Panc1 (cell line): ENCODE measurements at regions not wholly inside any gene's neighbourhood (a gene's known extent, or its start where the extent isn't known, plus 50 kb on each side); places are given as distances from the start of the nearest gene placed in this dataset.

Experiments
- ATAC-seq: fragments of 200-7000 bp; cut with Tn5 transposase; 2 replicates; pipeline ENCODE4 v1.9.1; 2020; ENCODE audit warnings: mild to moderate bottlenecking, moderate library complexity
- BruUV-seq: library from RNA; stranded (reverse); fragments of 400-500 nt; replicated peaks from 2 replicates; lab custom pipeline; 2021; lab: Mats Ljungman, UMichigan
- CTCF ChIA-PET: fragments of 300-600 bp; sonication (Branson Sonifier 250); formaldehyde crosslinking; loops from one replicate; lab custom pipeline; 2022; ENCODE audit warnings: antibody characterized with exemption; lab: Charles Lee
- POLR2A ChIA-PET: fragments of 300-600 bp; sonication (Branson Sonifier 250); formaldehyde crosslinking; loops from one replicate; lab custom pipeline; 2022; ENCODE audit warnings: antibody characterized with exemption; lab: Charles Lee
- DNase-seq: peaks from one replicate; pipeline ENCODE4 v3.0.0-alpha.2; 2010; ENCODE audit warnings: low read depth, low spot score
- H3K27ac ChIP-seq: 2 replicates; pipeline ENCODE4 v1.5.1; 2011; ENCODE audit warnings: mild to moderate bottlenecking, low read length, inconsistent platforms
- H3K27me3 ChIP-seq: fragments of 200-500 bp; sonication (Bioruptor generic); 2 replicates; pipeline ENCODE4 v1.6.0; 2014; ENCODE audit warnings: low read length, inconsistent platforms; ENCODE audit not compliant: control insufficient read depth, insufficient read depth
- H3K36me3 ChIP-seq: fragments of 200-500 bp; sonication (Bioruptor generic); 2 replicates; pipeline ENCODE4 v1.5.1; 2014; ENCODE audit warnings: inconsistent platforms, mild to moderate bottlenecking, low read length, moderate library complexity; ENCODE audit not compliant: control insufficient read depth, insufficient read depth
- H3K4me1 ChIP-seq: 2 replicates; pipeline ENCODE4 v1.5.1; 2011; ENCODE audit warnings: inconsistent platforms, mild to moderate bottlenecking, low read length, moderate library complexity; ENCODE audit not compliant: control insufficient read depth, insufficient read depth
- H3K4me3 ChIP-seq, 2 experiments: 2 replicates each; pipeline ENCODE4 v1.5.1; 2011 to 2012; ENCODE audit warnings: low read depth in 2 of 2, low read length in 2 of 2, mild to moderate bottlenecking in 2 of 2, inconsistent platforms in 1 of 2, moderate library complexity in 1 of 2
- H3K9me3 ChIP-seq: fragments of 200-500 bp; sonication (Bioruptor generic); 2 replicates; pipeline ENCODE4 v1.5.1; 2014; ENCODE audit warnings: low read depth, mild to moderate bottlenecking, inconsistent platforms, low read length, moderate library complexity; ENCODE audit not compliant: control insufficient read depth, insufficient read depth
- POLR2AphosphoS5 ChIP-seq: IDR thresholded peaks from 2 replicates; pipeline ENCODE4 v1.6.1; 2012; ENCODE audit warnings: mild to moderate bottlenecking, low read depth, low read length, moderate library complexity
- SIN3A ChIP-seq: IDR thresholded peaks from 2 replicates; pipeline ENCODE4 v1.6.1; 2012; ENCODE audit warnings: low read depth, mild to moderate bottlenecking, low read length, moderate library complexity, borderline replicate concordance; ENCODE audit not compliant: insufficient read depth
- TCF7L2 ChIP-seq: IDR thresholded peaks from 2 replicates; pipeline ENCODE4 v1.6.1; 2011; ENCODE audit warnings: mild to moderate bottlenecking, low read depth, low read length, inconsistent platforms
- in situ Hi-C: cut with HindIII; loops from 2 replicates; pipeline ENCODE4 v1.10.0; 2016; ENCODE audit warnings: low sequenced_read_pairs, low pct_unique_long_range_greater_than_20kb
- intact Hi-C: fragments of 100-400 bp; cut with micrococcal nuclease; formaldehyde crosslinking; loops from one replicate; pipeline ENCODE4 v1.10.0; 2022; ENCODE audit not compliant: unreplicated experiment
- TF ChIP-seq, protein P1 (sequence below), 2 experiments: IDR thresholded peaks; 2 replicates each; pipeline ENCODE4 v1.6.1; 2011 to 2012; ENCODE audit warnings: low read depth in 2 of 2, control low read depth in 1 of 2, low read length in 1 of 2, mild to moderate bottlenecking in 1 of 2, moderate library complexity in 1 of 2; ENCODE audit not compliant: insufficient read depth in 1 of 2
- TF ChIP-seq, protein P2 (sequence below): fragments of 450-650 bp; IDR thresholded peaks from 2 replicates; pipeline ENCODE4 v1.5.1; 2017; ENCODE audit warnings: mild to moderate bottlenecking

DNA sequence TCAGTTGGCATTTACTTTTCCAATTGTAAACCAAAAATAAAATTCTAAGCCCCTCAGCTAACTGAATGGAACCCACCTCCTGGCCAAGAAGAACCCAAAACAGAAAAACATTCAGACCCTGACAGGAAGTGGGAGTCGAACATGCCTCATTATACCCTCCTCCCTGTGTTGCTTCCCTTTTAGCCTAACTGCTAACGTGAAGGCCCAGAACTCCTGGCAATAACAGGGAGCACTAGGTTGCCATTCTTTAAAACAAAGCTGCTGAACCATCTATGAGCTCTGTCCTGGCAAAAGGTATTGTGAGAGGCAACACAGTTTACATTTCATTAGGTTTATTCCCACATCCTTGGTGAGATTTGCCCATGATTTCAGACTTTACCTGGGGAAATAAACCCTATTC is 481.4 kb downstream of the CHSY3 start:
- in situ Hi-C loops (no loop called here), intact Hi-C loops (no loop called here)
- CTCF ChIA-PET = no interaction called here
- no peaks in the 10 kb centered on the region for H3K4me1 ChIP-seq
- H3K36me3 ChIP-seq = no peaks in the 10 kb centered on the region
- H3K27ac ChIP-seq = no peak overlapping the region
- BruUV-seq = no TSS peak
- DNase-seq = no peak
- TF ChIP-seq SIN3A (no peak), TCF7L2 (no peak), POLR2AphosphoS5 (no peak)
- TF ChIP-seq, protein P1, sequence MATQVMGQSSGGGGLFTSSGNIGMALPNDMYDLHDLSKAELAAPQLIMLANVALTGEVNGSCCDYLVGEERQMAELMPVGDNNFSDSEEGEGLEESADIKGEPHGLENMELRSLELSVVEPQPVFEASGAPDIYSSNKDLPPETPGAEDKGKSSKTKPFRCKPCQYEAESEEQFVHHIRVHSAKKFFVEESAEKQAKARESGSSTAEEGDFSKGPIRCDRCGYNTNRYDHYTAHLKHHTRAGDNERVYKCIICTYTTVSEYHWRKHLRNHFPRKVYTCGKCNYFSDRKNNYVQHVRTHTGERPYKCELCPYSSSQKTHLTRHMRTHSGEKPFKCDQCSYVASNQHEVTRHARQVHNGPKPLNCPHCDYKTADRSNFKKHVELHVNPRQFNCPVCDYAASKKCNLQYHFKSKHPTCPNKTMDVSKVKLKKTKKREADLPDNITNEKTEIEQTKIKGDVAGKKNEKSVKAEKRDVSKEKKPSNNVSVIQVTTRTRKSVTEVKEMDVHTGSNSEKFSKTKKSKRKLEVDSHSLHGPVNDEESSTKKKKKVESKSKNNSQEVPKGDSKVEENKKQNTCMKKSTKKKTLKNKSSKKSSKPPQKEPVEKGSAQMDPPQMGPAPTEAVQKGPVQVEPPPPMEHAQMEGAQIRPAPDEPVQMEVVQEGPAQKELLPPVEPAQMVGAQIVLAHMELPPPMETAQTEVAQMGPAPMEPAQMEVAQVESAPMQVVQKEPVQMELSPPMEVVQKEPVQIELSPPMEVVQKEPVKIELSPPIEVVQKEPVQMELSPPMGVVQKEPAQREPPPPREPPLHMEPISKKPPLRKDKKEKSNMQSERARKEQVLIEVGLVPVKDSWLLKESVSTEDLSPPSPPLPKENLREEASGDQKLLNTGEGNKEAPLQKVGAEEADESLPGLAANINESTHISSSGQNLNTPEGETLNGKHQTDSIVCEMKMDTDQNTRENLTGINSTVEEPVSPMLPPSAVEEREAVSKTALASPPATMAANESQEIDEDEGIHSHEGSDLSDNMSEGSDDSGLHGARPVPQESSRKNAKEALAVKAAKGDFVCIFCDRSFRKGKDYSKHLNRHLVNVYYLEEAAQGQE (IDR thresholded peaks at IDR 0.05; ENCODE audit: insufficient read depth in 1 of 2, low read depth in 2 of 2, low read length in 1 of 2) = no peak
- TF ChIP-seq, protein P2, sequence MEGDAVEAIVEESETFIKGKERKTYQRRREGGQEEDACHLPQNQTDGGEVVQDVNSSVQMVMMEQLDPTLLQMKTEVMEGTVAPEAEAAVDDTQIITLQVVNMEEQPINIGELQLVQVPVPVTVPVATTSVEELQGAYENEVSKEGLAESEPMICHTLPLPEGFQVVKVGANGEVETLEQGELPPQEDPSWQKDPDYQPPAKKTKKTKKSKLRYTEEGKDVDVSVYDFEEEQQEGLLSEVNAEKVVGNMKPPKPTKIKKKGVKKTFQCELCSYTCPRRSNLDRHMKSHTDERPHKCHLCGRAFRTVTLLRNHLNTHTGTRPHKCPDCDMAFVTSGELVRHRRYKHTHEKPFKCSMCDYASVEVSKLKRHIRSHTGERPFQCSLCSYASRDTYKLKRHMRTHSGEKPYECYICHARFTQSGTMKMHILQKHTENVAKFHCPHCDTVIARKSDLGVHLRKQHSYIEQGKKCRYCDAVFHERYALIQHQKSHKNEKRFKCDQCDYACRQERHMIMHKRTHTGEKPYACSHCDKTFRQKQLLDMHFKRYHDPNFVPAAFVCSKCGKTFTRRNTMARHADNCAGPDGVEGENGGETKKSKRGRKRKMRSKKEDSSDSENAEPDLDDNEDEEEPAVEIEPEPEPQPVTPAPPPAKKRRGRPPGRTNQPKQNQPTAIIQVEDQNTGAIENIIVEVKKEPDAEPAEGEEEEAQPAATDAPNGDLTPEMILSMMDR = no peak
- no peak overlapping the region for H3K4me3 ChIP-seq
- no peaks in the 10 kb centered on the region for H3K27me3 ChIP-seq
- no peak for ATAC-seq
- no peaks in the 10 kb centered on the region for H3K9me3 ChIP-seq
- POLR2A ChIA-PET = no interaction called here

DNA sequence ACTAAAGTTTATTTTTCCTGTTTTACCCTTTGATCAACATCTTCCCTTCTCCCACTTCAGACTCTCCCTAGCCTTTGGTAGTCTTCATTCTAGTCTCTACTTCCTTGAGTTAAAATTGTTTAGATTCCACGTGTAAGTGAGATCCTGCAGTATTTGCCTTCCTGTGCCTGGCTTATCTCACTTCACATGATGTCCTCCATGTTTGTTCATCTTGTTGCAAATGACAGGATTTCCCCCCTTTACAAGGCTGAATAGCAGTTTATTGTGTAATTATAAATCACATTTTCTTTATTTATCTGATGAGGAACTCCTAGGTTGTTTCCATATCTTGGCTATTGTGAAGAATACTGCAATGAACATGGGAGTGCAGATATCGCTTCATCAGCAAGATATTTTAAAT is 461.7 kb downstream of the CHSY3 start:
- no TSS peak for BruUV-seq
- TF ChIP-seq SIN3A = no peak
- DNase-seq (no peak), ATAC-seq (no peak)
- no peaks in the 10 kb centered on the region for H3K36me3 ChIP-seq
- no peaks in the 10 kb centered on the region for H3K27me3 ChIP-seq
- intact Hi-C loops (no loop called here), in situ Hi-C loops (no loop called here)
- ChIA-PET POLR2A (no interaction called here), CTCF (no interaction called here)
- H3K4me1 ChIP-seq = no peaks in the 10 kb centered on the region
- H3K27ac ChIP-seq = no peak overlapping the region
- no peak overlapping the region for H3K4me3 ChIP-seq
- no peaks in the 10 kb centered on the region for H3K9me3 ChIP-seq

DNA sequence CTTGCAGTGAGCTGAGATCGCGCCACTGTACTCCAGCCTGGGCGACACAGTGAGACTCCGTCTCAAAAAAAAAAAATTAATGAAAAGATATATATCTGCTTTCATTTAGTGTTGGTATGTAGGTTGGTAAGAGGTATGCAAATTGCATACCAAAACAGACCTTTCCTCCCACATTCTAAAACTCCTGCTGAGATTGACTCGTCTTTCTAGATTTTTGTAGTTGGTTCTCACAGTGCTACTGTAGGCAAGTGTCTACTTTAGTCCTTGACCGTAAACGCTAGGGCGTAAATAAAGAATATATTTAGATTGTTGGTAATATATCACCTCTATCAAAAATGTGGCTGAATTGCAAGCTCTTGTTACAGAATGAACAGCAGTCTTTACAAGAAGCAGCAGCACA is 445.9 kb downstream of the CHSY3 start:
- in situ Hi-C loops = no loop called here
- no peaks in the 10 kb centered on the region for H3K4me1 ChIP-seq
- H3K36me3 ChIP-seq = no peaks in the 10 kb centered on the region
- TF ChIP-seq SIN3A (no peak), TCF7L2 (no peak), POLR2AphosphoS5 (no peak)
- TF ChIP-seq, protein P2 = no peak
- TF ChIP-seq, protein P1 (IDR thresholded peaks at IDR 0.05; ENCODE audit: insufficient read depth in 1 of 2, low read depth in 2 of 2, low read length in 1 of 2) = no peak
- H3K4me3 ChIP-seq = no peak overlapping the region
- BruUV-seq = no TSS peak
- H3K9me3 ChIP-seq = no peaks in the 10 kb centered on the region
- DNase-seq = no peak
- ChIA-PET CTCF (no interaction called here), POLR2A (no interaction called here)
- ATAC-seq = no peak
- intact Hi-C loops = no loop called here
- H3K27me3 ChIP-seq = no peaks in the 10 kb centered on the region
- no peak overlapping the region for H3K27ac ChIP-seq
